Calu3 (cell line): ENCODE measurements at regions not wholly inside any gene's neighbourhood (a gene's known extent, or its start where the extent isn't known, plus 50 kb on each side); places are given as distances from the start of the nearest gene placed in this dataset.
"Not testable (repeated sequence)": the region's sequence is repeated elsewhere in the genome, so short reads cannot be mapped to it uniquely, and the experiment has no call there.

Experiments
- BruUV-seq: library from RNA; stranded (reverse); fragments of 400-500 nt; replicated peaks from 2 replicates; lab custom pipeline; 2021; lab: Mats Ljungman, UMichigan
- CTCF ChIA-PET: fragments of 300-600 bp; sonication (Branson Sonifier 250); formaldehyde crosslinking; loops from one replicate; lab custom pipeline; 2022; ENCODE audit warnings: antibody characterized with exemption; lab: Charles Lee
- DNase-seq: peaks from one replicate; pipeline ENCODE4 v3.0.0; 2022
- H3K27ac Mint-ChIP-seq: one replicate; pipeline ENCODE4 v1.8.0; 2022; ENCODE audit warnings: mixed read lengths; ENCODE audit not compliant: unreplicated experiment
- H3K27me3 Mint-ChIP-seq: one replicate; pipeline ENCODE4 v1.8.0; 2022; ENCODE audit warnings: mixed read lengths; ENCODE audit not compliant: unreplicated experiment
- H3K36me3 Mint-ChIP-seq: one replicate; pipeline ENCODE4 v1.8.0; 2022; ENCODE audit warnings: mild to moderate bottlenecking, moderate library complexity, mixed read lengths; ENCODE audit not compliant: insufficient read depth, unreplicated experiment
- H3K4me1 Mint-ChIP-seq: one replicate; pipeline ENCODE4 v1.8.0; 2022; ENCODE audit warnings: mild to moderate bottlenecking, low read depth, mixed read lengths; ENCODE audit not compliant: unreplicated experiment
- H3K4me3 Mint-ChIP-seq: one replicate; pipeline ENCODE4 v1.8.0; 2022; ENCODE audit warnings: mild to moderate bottlenecking, low read depth, moderate library complexity, mixed read lengths; ENCODE audit not compliant: unreplicated experiment
- H3K9me3 Mint-ChIP-seq: one replicate; pipeline ENCODE4 v1.8.0; 2022; ENCODE audit warnings: low read depth, mixed read lengths; ENCODE audit not compliant: unreplicated experiment
- CTCF ChIP-seq: fragments of 200-600 bp; IDR thresholded peaks from one replicate; pipeline ENCODE4 v1.8.0; 2022; ENCODE audit warnings: antibody characterized with exemption; ENCODE audit not compliant: unreplicated experiment
- intact Hi-C: fragments of 100-400 bp; cut with micrococcal nuclease; formaldehyde crosslinking; loops from one replicate; pipeline ENCODE4 v1.10.0; 2022; ENCODE audit not compliant: unreplicated experiment

DNA sequence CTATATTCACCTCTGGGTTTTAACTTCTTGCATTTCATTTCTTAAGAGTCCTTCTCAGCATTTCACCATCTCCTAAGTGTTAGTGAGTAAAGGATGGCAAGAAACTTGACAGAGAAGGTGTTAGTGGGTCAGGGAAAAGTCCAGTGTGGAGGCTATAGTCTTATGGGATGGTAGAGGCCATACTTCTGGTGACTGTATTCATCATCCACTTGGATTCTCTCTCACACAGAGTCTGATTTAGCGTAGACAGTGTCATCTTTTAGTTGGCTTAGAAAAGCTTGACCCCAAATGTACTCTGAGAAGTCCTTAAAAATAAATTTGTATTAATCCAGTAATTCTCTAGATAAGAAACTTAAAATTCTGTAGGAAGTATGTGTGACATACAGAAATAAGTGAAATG is 232.4 kb upstream of the FBXO33 start:
- H3K36me3 Mint-ChIP-seq: no peaks in the 10 kb centered on the region
- no peak for DNase-seq
- intact Hi-C loops: no loop called here
- H3K4me1 Mint-ChIP-seq: no peaks in the 10 kb centered on the region
- H3K27ac Mint-ChIP-seq: no peak overlapping the region
- no peak overlapping the region for H3K4me3 Mint-ChIP-seq
- BruUV-seq: no TSS peak
- H3K27me3 Mint-ChIP-seq: no peaks in the 10 kb centered on the region
- no peaks in the 10 kb centered on the region for H3K9me3 Mint-ChIP-seq
- CTCF ChIA-PET: no interaction called here
- TF ChIP-seq CTCF: no peak

DNA sequence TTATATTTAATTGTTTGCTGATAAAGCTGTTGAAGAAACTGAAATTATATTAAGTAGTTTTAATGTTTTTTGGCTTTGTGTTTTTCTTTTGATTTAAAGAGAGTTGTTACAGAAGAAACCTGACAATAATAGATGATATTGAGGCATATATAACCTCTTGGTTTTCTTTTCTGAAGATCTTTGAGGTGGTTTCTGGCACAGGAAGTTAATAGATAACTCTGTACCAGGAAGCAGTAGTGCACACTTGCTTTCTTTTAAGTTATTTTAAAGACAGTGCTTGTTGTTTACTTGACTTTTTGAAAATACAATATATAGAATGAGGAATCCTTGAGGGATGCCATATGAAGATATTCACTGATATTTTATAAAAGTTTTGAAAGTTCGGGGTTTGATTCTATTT is 209.0 kb upstream of the FBXO33 start:
- intact Hi-C loops: no loop called here
- Mint-ChIP-seq H3K27ac (no peak overlapping the region), H3K4me1 (no peaks in the 10 kb centered on the region), H3K27me3 (no peaks in the 10 kb centered on the region), H3K4me3 (no peak overlapping the region), H3K9me3 (peaks cover 12% of the 10 kb centered on the region), H3K36me3 (no peaks in the 10 kb centered on the region)
- no TSS peak for BruUV-seq
- CTCF ChIA-PET: no interaction called here
- no peak for DNase-seq
- TF ChIP-seq CTCF: no peak

DNA sequence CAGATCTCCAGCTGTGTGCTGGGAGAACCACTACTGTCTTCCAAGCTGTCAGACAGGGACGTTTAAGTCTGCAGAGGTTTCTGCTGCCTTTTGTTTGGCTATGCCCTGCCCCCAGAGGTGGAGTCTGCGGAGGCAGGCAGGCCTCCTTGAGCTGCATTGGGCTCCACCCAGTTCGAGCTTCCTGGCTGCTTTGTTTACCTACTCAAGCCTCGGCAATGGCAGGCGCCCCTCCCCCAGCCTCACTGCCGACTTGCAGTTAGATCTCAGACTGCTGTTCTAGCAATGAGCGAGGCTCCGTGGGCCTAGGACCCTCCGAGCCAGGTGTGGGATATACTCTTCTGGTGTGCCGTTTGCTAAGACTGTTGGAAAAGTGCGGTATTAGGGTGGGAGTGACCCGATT is 206.8 kb upstream of the FBXO33 start:
- BruUV-seq, CTCF ChIA-PET, H3K27ac Mint-ChIP-seq, intact Hi-C loops, H3K27me3 Mint-ChIP-seq, H3K36me3 Mint-ChIP-seq, H3K4me1 Mint-ChIP-seq, H3K4me3 Mint-ChIP-seq, DNase-seq: not testable (repeated sequence)
- H3K9me3 Mint-ChIP-seq: peaks cover 11% of the 10 kb centered on the region

DNA sequence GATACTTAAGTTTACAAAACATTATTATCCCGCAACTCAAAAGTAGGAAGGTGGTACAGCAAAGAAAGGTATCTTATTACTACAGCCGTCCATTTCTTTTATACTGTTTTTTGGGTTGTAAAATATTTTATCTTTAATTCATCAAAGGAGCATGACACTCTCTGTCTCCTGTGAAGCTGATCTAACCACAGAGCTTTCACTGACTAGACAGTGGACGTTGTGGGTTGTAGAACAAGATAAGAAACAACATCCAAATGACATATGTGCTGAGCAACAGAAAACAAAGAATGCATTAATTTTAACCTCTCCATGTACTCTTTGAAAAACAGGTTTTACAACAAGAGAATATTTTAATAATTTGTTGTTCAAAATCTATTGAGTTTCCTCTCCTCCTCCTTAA is 195.9 kb upstream of the FBXO33 start:
- no peaks in the 10 kb centered on the region for H3K27me3 Mint-ChIP-seq
- H3K4me1 Mint-ChIP-seq: no peaks in the 10 kb centered on the region
- H3K27ac Mint-ChIP-seq: no peak overlapping the region
- H3K4me3 Mint-ChIP-seq: no peak overlapping the region
- no peak for DNase-seq
- H3K9me3 Mint-ChIP-seq: no peaks in the 10 kb centered on the region
- CTCF ChIA-PET: no interaction called here
- intact Hi-C loops: no loop called here
- BruUV-seq: no TSS peak
- no peak for TF ChIP-seq CTCF
- no peaks in the 10 kb centered on the region for H3K36me3 Mint-ChIP-seq

- DNase-seq: no peak
- Mint-ChIP-seq H3K27me3 (no peaks in the 10 kb centered on the region), H3K4me1 (no peaks in the 10 kb centered on the region), H3K36me3 (no peaks in the 10 kb centered on the region), H3K27ac (no peak overlapping the region), H3K9me3 (peaks cover 7% of the 10 kb centered on the region), H3K4me3 (no peak overlapping the region)
- no TSS peak for BruUV-seq
- CTCF ChIA-PET: no interaction called here
- TF ChIP-seq CTCF: no peak
- intact Hi-C loops: no loop called here
These were observed 194.7 kb upstream of the FBXO33 start for GRCh38 chr14:39626589-39627576.
